ENCODE measurements at regions not wholly inside any gene's neighbourhood (a gene's known extent, or its start where the extent isn't known, plus 50 kb on each side); places are given as distances from the start of the nearest gene placed in this dataset.

DNA sequence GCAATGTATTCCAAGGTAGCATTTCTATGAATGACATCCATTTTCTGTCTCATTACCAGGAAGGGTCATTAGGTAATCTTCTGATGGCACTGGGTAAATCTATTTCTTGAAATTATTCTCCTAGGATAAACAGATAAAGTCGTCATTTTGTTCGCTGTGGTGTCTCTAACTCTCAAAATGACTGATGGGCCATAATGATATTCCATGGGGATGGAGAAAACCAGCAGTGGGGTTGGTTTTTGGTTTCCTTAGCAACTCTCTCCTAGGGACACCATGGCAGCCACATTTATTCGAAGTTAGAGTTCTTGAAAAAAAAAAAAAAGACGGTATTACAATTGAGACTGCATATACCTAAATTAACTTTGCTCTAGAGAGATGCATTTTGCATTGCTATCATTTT, 231.3 kb upstream of the SLCO3A1 start:
- Histone ChIP-seq H3K27me3 (no peaks in the 10 kb centered on the region), H3K9me3 (no peaks in the 10 kb centered on the region), H3K4me3 (ENCODE audit: low read depth, low read length) (no peak overlapping the region), H3K4me1 (peaks cover 2% of the 10 kb centered on the region; the same call in 1 of the 2 replicates), H3K36me3 (no peaks in the 10 kb centered on the region)
- TF ChIP-seq, protein P1, sequence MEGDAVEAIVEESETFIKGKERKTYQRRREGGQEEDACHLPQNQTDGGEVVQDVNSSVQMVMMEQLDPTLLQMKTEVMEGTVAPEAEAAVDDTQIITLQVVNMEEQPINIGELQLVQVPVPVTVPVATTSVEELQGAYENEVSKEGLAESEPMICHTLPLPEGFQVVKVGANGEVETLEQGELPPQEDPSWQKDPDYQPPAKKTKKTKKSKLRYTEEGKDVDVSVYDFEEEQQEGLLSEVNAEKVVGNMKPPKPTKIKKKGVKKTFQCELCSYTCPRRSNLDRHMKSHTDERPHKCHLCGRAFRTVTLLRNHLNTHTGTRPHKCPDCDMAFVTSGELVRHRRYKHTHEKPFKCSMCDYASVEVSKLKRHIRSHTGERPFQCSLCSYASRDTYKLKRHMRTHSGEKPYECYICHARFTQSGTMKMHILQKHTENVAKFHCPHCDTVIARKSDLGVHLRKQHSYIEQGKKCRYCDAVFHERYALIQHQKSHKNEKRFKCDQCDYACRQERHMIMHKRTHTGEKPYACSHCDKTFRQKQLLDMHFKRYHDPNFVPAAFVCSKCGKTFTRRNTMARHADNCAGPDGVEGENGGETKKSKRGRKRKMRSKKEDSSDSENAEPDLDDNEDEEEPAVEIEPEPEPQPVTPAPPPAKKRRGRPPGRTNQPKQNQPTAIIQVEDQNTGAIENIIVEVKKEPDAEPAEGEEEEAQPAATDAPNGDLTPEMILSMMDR (IDR thresholded peaks at IDR 0.05; ENCODE audit: low read depth, low read length): no peak
- no peak for DNase-seq

DNA sequence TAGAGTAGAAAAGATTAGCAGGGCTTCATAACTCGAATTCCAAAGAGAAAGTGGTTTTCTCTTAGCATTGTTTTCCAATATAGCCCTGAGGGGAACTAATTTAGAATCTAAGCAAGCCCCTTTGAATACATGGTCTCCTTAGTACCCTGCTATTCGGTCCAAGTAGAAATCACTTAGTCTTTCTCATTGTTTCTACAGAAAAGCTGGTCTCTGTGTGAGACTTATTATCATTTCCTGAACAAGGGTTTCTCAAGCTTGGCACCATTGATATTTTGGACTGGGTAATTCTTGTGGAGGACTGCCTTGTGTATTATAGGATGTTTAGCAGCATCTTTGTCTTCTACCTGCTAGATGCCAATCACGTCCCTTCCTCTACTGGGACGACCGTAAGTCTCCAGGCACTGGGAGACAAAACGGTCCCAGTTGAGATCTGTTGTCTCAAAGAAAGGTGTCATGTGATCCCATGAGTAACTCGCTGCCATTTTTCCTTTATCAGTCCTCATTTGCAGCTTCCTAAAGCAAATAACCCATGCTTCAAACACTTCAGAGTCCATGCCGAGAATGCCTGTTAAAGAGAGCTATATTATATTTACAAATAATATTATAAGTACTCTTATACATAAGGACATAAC, 230.7 kb upstream of the SLCO3A1 start:
- Histone ChIP-seq H3K4me1 (peaks cover 8% of the 10 kb centered on the region), H3K27me3 (no peaks in the 10 kb centered on the region), H3K36me3 (no peaks in the 10 kb centered on the region), H3K4me3 (ENCODE audit: low read depth, low read length) (no peak overlapping the region), H3K9me3 (no peaks in the 10 kb centered on the region)
- no peak for DNase-seq
- TF ChIP-seq, protein P1 (IDR thresholded peaks at IDR 0.05; ENCODE audit: low read depth, low read length): no peak

DNA sequence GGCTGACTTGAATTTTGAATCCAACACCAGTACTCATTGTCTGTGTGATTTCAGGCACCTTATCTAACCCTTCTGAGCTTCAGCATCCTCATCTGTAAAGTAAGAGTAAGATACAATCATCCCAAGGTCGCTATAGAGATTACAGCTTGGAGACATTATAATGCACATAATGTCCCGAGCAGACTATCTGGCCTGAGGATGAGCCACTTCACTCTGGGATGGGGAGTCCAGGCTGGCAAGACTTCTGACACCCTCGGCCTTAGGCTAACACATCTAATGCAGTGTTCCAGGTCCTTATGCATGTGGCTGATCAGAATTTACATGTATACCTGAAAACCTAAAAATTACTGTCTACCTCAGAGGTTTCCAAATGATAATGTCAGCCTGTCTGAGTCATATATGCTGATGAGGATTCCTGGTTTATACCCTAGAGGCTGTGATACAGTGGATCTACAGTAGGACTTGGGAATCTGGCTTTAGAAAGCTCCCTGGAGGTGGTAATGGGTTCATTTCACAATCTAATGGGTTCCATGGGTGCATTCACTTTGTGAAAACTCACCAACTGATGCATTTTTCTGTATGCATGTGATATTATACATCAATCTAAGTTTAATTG, 229.0 kb upstream of the SLCO3A1 start:
- Histone ChIP-seq H3K9me3 (no peaks in the 10 kb centered on the region), H3K4me1 (peaks cover 12% of the 10 kb centered on the region), H3K4me3 (ENCODE audit: low read depth, low read length) (no peak overlapping the region), H3K27me3 (no peaks in the 10 kb centered on the region), H3K36me3 (no peaks in the 10 kb centered on the region)
- TF ChIP-seq, protein P1 (IDR thresholded peaks at IDR 0.05; ENCODE audit: low read depth, low read length): no peak
- DNase-seq: no peak

DNA sequence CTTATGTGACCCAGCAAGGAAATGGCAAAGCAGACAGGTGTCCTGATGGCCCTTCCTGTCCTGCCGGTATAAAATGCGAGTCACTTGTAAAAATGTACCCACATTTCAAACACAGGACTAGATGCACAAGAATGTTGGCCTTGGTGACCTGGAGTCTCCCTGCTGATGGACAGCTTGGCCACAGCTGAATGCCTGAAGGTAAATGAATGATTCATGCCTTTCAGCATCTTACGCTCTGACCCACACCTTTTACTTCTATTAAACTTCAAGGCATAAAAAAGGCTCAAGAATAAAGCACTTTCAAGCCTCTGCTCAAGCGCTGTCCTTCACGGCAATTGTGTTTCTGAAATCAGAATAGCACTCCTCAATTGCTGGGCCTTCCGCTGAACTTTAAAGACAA, 228.0 kb upstream of the SLCO3A1 start:
- H3K4me3 ChIP-seq (ENCODE audit: low read depth, low read length): no peak overlapping the region
- H3K36me3 ChIP-seq: no peaks in the 10 kb centered on the region
- TF ChIP-seq, protein P1 (IDR thresholded peaks at IDR 0.05; ENCODE audit: low read depth, low read length): no peak
- H3K27me3 ChIP-seq: no peaks in the 10 kb centered on the region
- H3K9me3 ChIP-seq: no peaks in the 10 kb centered on the region
- no peak for DNase-seq
- peaks cover 12% of the 10 kb centered on the region for H3K4me1 ChIP-seq

DNA sequence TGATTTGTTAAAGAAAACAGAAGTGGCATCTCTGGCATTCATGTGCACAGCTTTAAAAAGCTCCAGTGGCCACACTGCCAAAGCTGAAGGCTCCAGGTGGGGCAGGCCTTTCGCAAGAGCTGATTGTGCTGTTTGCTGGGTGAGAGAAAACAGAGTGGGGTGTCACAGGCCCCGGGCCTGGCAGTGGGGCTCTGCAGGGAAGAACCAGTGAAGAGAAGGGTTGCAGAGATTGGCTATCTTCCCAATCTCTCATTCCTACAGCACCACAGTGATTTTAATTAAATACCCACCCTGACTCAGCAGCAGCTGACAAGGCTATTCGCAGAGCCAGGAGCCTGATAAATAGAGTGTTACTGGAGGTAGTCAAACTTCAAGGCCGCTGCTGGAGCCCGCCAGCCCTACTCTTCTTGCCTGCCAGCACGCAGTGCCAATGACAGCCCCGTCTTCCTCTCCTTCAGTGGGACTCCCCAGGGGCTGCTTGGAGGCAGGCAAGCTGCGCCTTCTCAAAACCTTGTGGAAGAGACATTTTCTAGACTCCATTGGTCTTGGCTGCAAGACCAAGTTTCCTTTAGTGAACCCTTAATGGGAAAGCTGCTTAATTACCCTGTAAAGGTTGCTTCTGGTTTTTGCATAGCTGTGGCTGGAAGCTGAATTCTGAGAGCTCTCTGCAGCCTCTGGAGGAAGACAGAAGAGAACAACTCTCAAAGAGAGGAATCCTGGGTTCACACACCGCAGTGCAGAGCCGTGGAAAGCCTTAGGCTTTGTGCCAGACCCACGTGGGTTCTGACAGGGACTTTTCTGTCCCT, 225.8 kb upstream of the SLCO3A1 start:
- Histone ChIP-seq H3K27me3 (no peaks in the 10 kb centered on the region), H3K4me1 (peaks cover 15% of the 10 kb centered on the region), H3K9me3 (no peaks in the 10 kb centered on the region), H3K4me3 (ENCODE audit: low read depth, low read length) (no peak overlapping the region), H3K36me3 (no peaks in the 10 kb centered on the region)
- TF ChIP-seq, protein P1 (IDR thresholded peaks at IDR 0.05; ENCODE audit: low read depth, low read length): no peak
- DNase-seq: peak; percentile 45

DNA sequence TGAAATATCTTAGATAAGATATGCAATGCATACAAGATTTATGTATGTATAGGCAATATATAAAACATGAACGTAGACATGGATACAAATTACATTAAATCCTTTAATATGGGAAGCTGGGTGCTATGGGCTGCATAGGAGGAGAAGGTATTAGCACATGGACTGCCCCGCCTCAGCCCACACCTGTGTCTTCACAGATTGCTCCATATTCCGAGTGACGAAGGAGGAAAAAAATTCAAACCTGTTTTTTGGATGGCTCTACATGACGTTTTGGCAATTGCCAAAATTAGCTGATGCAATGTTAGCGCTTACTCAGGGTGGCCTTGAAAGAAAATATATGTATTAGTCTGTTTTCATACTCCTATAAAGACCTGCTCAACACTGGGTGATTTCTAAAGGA, 223.4 kb upstream of the SLCO3A1 start:
- H3K9me3 ChIP-seq: no peaks in the 10 kb centered on the region
- peaks cover 15% of the 10 kb centered on the region for H3K4me1 ChIP-seq
- no peaks in the 10 kb centered on the region for H3K36me3 ChIP-seq
- TF ChIP-seq, protein P1 (IDR thresholded peaks at IDR 0.05; ENCODE audit: low read depth, low read length): no peak
- H3K27me3 ChIP-seq: no peaks in the 10 kb centered on the region
- no peak overlapping the region for H3K4me3 ChIP-seq (ENCODE audit: low read depth, low read length)
- DNase-seq: no peak
